ENCODE measurements at regions not wholly inside any gene's neighbourhood (a gene's known extent, or its start where the extent isn't known, plus 50 kb on each side); places are given as distances from the start of the nearest gene placed in this dataset.

DNA sequence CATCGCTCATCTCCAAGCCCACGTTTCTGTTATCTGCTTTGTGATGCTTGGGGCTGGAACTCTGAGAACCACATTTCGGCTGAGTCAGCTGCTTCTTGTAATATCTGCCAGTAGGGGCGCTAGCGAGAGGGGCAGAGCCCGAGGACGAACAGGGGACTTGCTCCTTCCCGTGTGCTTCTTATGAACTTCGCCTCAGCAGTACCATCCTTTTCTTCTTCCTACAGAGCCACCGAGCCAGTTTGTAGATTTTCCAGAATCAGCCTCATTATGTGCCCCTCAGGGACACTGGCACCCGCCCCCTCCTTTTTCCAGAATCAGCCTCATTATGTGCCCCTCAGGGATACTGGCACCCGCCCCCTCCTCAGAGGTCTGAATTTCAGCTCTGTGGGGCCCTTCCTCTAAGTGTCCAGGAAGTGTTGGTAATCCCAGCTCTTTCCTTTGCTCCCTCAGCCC is 441.7 kb upstream of the RASGEF1B start:
- peak; percentile 40 to 62 (median 53) for TF ChIP-seq CTCF (IDR thresholded peaks at IDR 0.05)
- no peak for TF ChIP-seq EP300 (IDR thresholded peaks at IDR 0.05; ENCODE audit: low read depth)
- 22 to 63% methylated on average over 3 to 12 of the region's 12 CpGs for WGBS, 2 donors (ENCODE audit: low coverage in 1 of 2)

GRCh38 chr4:81912376-81913030 is 440.8 kb upstream of the RASGEF1B start:
- Histone ChIP-seq H3K27me3 (no peaks in the 10 kb centered on the region), H3K4me3 (no peak overlapping the region), H3K9me3 (no peaks in the 10 kb centered on the region), H3K27ac (no peak overlapping the region), H3K36me3 (no peaks in the 10 kb centered on the region), H3K4me1 (no peaks in the 10 kb centered on the region)
- DNase-seq, result no peak
- in situ Hi-C loops (cut with MboI; ENCODE audit: low pct_ligation_motif_present in 1 of 4, low pct_unique_long_range_greater_than_20kb in 1 of 4, low sequenced_read_pairs in 3 of 4) (no loop called here), intact Hi-C loops (cut with DNase I; ENCODE audit: low total_unique reads) (no loop called here)
- no peak for TF ChIP-seq POLR2AphosphoS5 (IDR thresholded peaks at IDR 0.05)
- TF ChIP-seq POLR2A (IDR thresholded peaks at IDR 0.05), result no peak
- TF ChIP-seq CTCF (IDR thresholded peaks at IDR 0.05), result no peak
- WGBS, 2 donors (ENCODE audit: low coverage in 1 of 2), result 74% methylated on average over 1 of the region's 1 CpG; no CpG with 5 or more reads in 1 of the 2 donors

More for the DNA sequence above, 441.7 kb upstream of the RASGEF1B start:
- no peaks in the 10 kb centered on the region for H3K4me1 ChIP-seq
- no peak overlapping the region for H3K27ac ChIP-seq
- peak; percentile 51 for DNase-seq
- intact Hi-C loops (cut with DNase I; ENCODE audit: low total_unique reads), result no loop called here
- no peaks in the 10 kb centered on the region for H3K27me3 ChIP-seq
- in situ Hi-C loops (cut with MboI; ENCODE audit: low pct_ligation_motif_present in 1 of 4, low pct_unique_long_range_greater_than_20kb in 1 of 4, low sequenced_read_pairs in 3 of 4), result no loop called here
- H3K9me3 ChIP-seq, result no peaks in the 10 kb centered on the region
- no peak overlapping the region for H3K4me3 ChIP-seq
- H3K36me3 ChIP-seq, result no peaks in the 10 kb centered on the region

- in situ Hi-C loops (cut with MboI; ENCODE audit: low pct_ligation_motif_present in 1 of 4, low pct_unique_long_range_greater_than_20kb in 1 of 4, low sequenced_read_pairs in 3 of 4) (no loop called here), intact Hi-C loops (cut with DNase I; ENCODE audit: low total_unique reads) (no loop called here)
- H3K27ac ChIP-seq, result no peak overlapping the region
- no peaks in the 10 kb centered on the region for H3K9me3 ChIP-seq
- no peak for TF ChIP-seq EP300 (IDR thresholded peaks at IDR 0.05; ENCODE audit: low read depth)
- no peak for TF ChIP-seq POLR2AphosphoS5 (IDR thresholded peaks at IDR 0.05)
- no peak for TF ChIP-seq CTCF (IDR thresholded peaks at IDR 0.05)
- no peak for TF ChIP-seq POLR2A (IDR thresholded peaks at IDR 0.05)
- no peaks in the 10 kb centered on the region for H3K27me3 ChIP-seq
- no peaks in the 10 kb centered on the region for H3K4me1 ChIP-seq
- no peak overlapping the region for H3K4me3 ChIP-seq
- no peak for DNase-seq
- 88 to 100% methylated on average over 1 of the region's 1 CpG for WGBS, 2 donors (ENCODE audit: low coverage in 1 of 2)
- H3K36me3 ChIP-seq, result no peaks in the 10 kb centered on the region
Observed at GRCh38 chr4:81906905-81907304, 435.2 kb upstream of the RASGEF1B start.

DNA sequence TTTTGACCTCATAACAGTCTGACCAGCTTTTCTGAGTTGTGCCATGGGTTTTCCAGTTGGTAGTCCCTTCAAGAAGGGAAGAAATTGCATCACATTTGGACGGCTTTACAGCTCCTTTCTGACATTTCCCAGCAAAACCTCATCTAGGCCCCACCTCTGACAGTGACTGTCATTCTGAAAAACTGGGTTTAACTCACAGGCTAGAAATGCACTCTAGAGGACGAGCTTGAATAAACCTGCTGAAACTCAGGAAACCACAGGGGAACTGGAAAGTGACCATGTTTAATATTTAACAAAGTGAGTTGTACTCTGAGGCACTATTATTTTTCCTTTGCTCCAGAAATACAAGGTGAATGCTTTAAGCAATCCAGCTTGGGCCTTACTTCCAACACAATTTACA is 434.3 kb upstream of the RASGEF1B start:
- H3K27me3 ChIP-seq, result no peaks in the 10 kb centered on the region
- no peaks in the 10 kb centered on the region for H3K4me1 ChIP-seq
- H3K9me3 ChIP-seq, result no peaks in the 10 kb centered on the region
- intact Hi-C loops (cut with DNase I; ENCODE audit: low total_unique reads) (no loop called here), in situ Hi-C loops (cut with MboI; ENCODE audit: low pct_ligation_motif_present in 1 of 4, low pct_unique_long_range_greater_than_20kb in 1 of 4, low sequenced_read_pairs in 3 of 4) (no loop called here)
- TF ChIP-seq EP300 (IDR thresholded peaks at IDR 0.05; ENCODE audit: low read depth), result no peak
- TF ChIP-seq POLR2A (IDR thresholded peaks at IDR 0.05), result no peak
- no peak for TF ChIP-seq CTCF (IDR thresholded peaks at IDR 0.05)
- no peak for TF ChIP-seq POLR2AphosphoS5 (IDR thresholded peaks at IDR 0.05)
- H3K4me3 ChIP-seq, result no peak overlapping the region
- no peaks in the 10 kb centered on the region for H3K36me3 ChIP-seq
- H3K27ac ChIP-seq, result no peak overlapping the region
- DNase-seq, result no peak
- 25 to 41% methylated on average over 2 of the region's 2 CpGs for WGBS, 2 donors (ENCODE audit: low coverage in 1 of 2)

All from transverse colon (tissue), 4 donors.